DOHH2 (cell line): ENCODE measurements at regions not wholly inside any gene's neighbourhood (a gene's known extent, or its start where the extent isn't known, plus 50 kb on each side); places are given as distances from the start of the nearest gene placed in this dataset.

Experiments used
- EZH2phosphoT487 ChIP-seq: fragments of 200-600 bp; sonication (generic); IDR thresholded peaks from 2 replicates; pipeline ENCODE4 v1.6.1; 2017; ENCODE audit warnings: borderline replicate concordance, mild to moderate bottlenecking, antibody characterized with exemption, low read length, moderate library complexity, mixed read lengths
- TF ChIP-seq, protein P1 (sequence below): fragments of 200-600 bp; sonication (generic); IDR thresholded peaks from one replicate; pipeline ENCODE4 v1.5.1; 2014; ENCODE audit warnings: antibody characterized with exemption, mild to moderate bottlenecking, low read depth, low read length; ENCODE audit not compliant: poor library complexity, severe bottlenecking

- TF ChIP-seq, protein P1, sequence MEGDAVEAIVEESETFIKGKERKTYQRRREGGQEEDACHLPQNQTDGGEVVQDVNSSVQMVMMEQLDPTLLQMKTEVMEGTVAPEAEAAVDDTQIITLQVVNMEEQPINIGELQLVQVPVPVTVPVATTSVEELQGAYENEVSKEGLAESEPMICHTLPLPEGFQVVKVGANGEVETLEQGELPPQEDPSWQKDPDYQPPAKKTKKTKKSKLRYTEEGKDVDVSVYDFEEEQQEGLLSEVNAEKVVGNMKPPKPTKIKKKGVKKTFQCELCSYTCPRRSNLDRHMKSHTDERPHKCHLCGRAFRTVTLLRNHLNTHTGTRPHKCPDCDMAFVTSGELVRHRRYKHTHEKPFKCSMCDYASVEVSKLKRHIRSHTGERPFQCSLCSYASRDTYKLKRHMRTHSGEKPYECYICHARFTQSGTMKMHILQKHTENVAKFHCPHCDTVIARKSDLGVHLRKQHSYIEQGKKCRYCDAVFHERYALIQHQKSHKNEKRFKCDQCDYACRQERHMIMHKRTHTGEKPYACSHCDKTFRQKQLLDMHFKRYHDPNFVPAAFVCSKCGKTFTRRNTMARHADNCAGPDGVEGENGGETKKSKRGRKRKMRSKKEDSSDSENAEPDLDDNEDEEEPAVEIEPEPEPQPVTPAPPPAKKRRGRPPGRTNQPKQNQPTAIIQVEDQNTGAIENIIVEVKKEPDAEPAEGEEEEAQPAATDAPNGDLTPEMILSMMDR: peak; percentile 76
- TF ChIP-seq EZH2phosphoT487: no peak
Measured at GRCh38 chr7:25854608-25855497, 297.1 kb upstream of the NFE2L3 start.
